ENCODE measurements at regions not wholly inside any gene's neighbourhood (a gene's known extent, or its start where the extent isn't known, plus 50 kb on each side); places are given as distances from the start of the nearest gene placed in this dataset.

GRCh38 chr16:73285436-73286201 lies 237.7 kb upstream of the ZFHX3 start:
- no peak overlapping the region for H3K4me3 ChIP-seq (ENCODE audit: low read depth, low read length)
- TF ChIP-seq CTCF (IDR thresholded peaks at IDR 0.05; ENCODE audit: low read depth, low read length) = no peak

- no peak overlapping the region for H3K4me3 ChIP-seq (ENCODE audit: low read depth, low read length)
- no peak for TF ChIP-seq CTCF (IDR thresholded peaks at IDR 0.05; ENCODE audit: low read depth, low read length)
These were observed 232.5 kb upstream of the ZFHX3 start for GRCh38 chr16:73280388-73280787.

- H3K4me3 ChIP-seq (ENCODE audit: low read depth, low read length) = no peak overlapping the region
These were observed 231.5 kb upstream of the ZFHX3 start for GRCh38 chr16:73279451-73279850.

GRCh38 chr16:73277071-73277470 lies 229.1 kb upstream of the ZFHX3 start:
- TF ChIP-seq CTCF (IDR thresholded peaks at IDR 0.05; ENCODE audit: low read depth, low read length) = no peak

More at GRCh38 chr16:73279451-73279850, 231.5 kb upstream of the ZFHX3 start:
- TF ChIP-seq CTCF (IDR thresholded peaks at IDR 0.05; ENCODE audit: low read depth, low read length) = no peak

GRCh38 chr16:73275448-73275847 lies 227.5 kb upstream of the ZFHX3 start:
- no peak overlapping the region for H3K4me3 ChIP-seq (ENCODE audit: low read depth, low read length)
- TF ChIP-seq CTCF (IDR thresholded peaks at IDR 0.05; ENCODE audit: low read depth, low read length) = no peak

More at GRCh38 chr16:73277071-73277470, 229.1 kb upstream of the ZFHX3 start:
- no peak overlapping the region for H3K4me3 ChIP-seq (ENCODE audit: low read depth, low read length)

GRCh38 chr16:73275024-73275423 lies 227.1 kb upstream of the ZFHX3 start:
- TF ChIP-seq CTCF (IDR thresholded peaks at IDR 0.05; ENCODE audit: low read depth, low read length) = no peak
- H3K4me3 ChIP-seq (ENCODE audit: low read depth, low read length) = no peak overlapping the region

- TF ChIP-seq CTCF (IDR thresholded peaks at IDR 0.05; ENCODE audit: low read depth, low read length) = no peak
- H3K4me3 ChIP-seq (ENCODE audit: low read depth, low read length) = no peak overlapping the region
These were observed 226.2 kb upstream of the ZFHX3 start for GRCh38 chr16:73274140-73274539.

Data from WI38 (cell line).